ENCODE measurements at regions not wholly inside any gene's neighbourhood (a gene's known extent, or its start where the extent isn't known, plus 50 kb on each side); places are given as distances from the start of the nearest gene placed in this dataset.
A peak's percentile ranks its signal among the peaks of the same experiment; 100 is the strongest.

DNA sequence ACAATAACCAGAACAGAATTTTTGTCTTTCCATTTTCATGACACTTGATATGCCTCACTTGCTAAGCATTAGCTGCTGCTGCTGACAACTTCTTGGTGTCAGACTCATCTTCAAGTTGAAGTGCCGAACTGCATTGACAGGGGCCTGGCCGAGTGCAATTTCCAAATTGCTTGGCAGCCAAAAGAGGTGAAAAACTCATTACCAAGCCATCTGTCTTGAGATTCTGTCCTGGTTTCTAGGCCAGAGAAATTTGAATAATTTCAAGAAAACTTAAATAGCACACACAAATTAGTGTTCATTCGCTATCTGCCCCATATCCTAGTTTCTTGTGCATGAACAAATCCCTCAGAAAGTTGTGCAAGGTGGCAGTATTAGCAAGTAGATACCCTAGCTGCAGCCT lies 165.3 kb upstream of the RASSF8 start:
- no peak for ATAC-seq

GRCh38 chr12:25794571-25794970 lies 163.9 kb upstream of the RASSF8 start:
- Histone ChIP-seq H3K27ac (no peak overlapping the region), H3K4me1 (peaks cover 0 to 8% (median 0%) of the 10 kb centered on the region in 12 donors), H3K36me3 (no peaks in the 10 kb centered on the region), H3K4me3 (no peak overlapping the region), H3K27me3 (no peaks in the 10 kb centered on the region), H3K9me3 (no peaks in the 10 kb centered on the region)
- TF ChIP-seq POLR2A (IDR thresholded peaks at IDR 0.05) = no peak
- TF ChIP-seq CTCF (IDR thresholded peaks at IDR 0.05) = no peak
- intact Hi-C loops (cut with DNase I) = no loop called here
- no peak for DNase-seq
- WGBS, 4 donors = 83 to 87% (median 84%) methylated on average over 3 of the region's 3 CpGs
- no peak for ATAC-seq

More for the DNA sequence above, 165.3 kb upstream of the RASSF8 start:
- 87 to 91% (median 89%) methylated on average over 3 of the region's 3 CpGs for WGBS, 4 donors
- Histone ChIP-seq H3K27ac (no peak overlapping the region), H3K27me3 (no peaks in the 10 kb centered on the region), H3K36me3 (no peaks in the 10 kb centered on the region), H3K9me3 (no peaks in the 10 kb centered on the region), H3K4me3 (no peak overlapping the region), H3K4me1 (peaks cover 0 to 17% (median 0%) of the 10 kb centered on the region in 12 donors)
- no peak for TF ChIP-seq CTCF (IDR thresholded peaks at IDR 0.05)
- no peak for TF ChIP-seq POLR2A (IDR thresholded peaks at IDR 0.05)
- DNase-seq = no peak
- intact Hi-C loops (cut with DNase I) = no loop called here

DNA sequence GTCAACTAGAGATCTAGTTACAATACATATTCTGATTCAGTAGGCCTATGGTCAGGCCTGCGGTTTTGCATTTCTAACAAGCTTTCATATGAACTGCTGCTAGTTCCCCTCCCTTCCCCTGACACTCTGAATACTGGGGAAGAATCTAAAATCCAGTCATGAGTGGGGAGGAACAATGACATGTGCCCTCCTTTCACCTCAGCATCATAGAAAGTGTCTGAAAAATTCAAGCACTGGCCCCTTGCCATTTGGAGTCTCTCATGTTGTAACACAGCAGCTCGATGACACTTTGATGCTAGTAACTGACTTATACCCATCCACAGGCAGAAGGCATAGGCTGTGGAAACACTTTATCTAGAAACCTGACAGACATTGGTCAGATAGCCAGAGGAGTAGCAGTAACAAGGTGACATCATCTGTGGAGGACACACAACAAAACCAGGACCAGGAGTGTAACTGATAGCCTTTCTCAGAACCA lies 161.9 kb upstream of the RASSF8 start:
- no peaks in the 10 kb centered on the region for H3K27me3 ChIP-seq
- 40 to 47% (median 43%) methylated on average over 2 of the region's 2 CpGs for WGBS, 4 donors
- DNase-seq (no peak), ATAC-seq (peak in 3 of 4 donors; percentile 26 to 74 (median 26))
- H3K4me3 ChIP-seq = no peak overlapping the region
- H3K9me3 ChIP-seq = no peaks in the 10 kb centered on the region
- intact Hi-C loops (cut with DNase I) = no loop called here
- H3K27ac ChIP-seq = no peak overlapping the region
- H3K36me3 ChIP-seq = no peaks in the 10 kb centered on the region
- peaks cover 0 to 6% (median 0%) of the 10 kb centered on the region in 12 donors for H3K4me1 ChIP-seq
- no peak for TF ChIP-seq CTCF (IDR thresholded peaks at IDR 0.05)

GRCh38 chr12:25797386-25797785 lies 161.1 kb upstream of the RASSF8 start:
- intact Hi-C loops (cut with DNase I) = no loop called here

More at GRCh38 chr12:25797386-25797785, 161.1 kb upstream of the RASSF8 start:
- Histone ChIP-seq H3K9me3 (no peaks in the 10 kb centered on the region), H3K4me3 (no peak overlapping the region), H3K27ac (no peak overlapping the region), H3K36me3 (no peaks in the 10 kb centered on the region), H3K27me3 (no peaks in the 10 kb centered on the region), H3K4me1 (peaks cover 0 to 7% (median 0%) of the 10 kb centered on the region in 12 donors)
- ATAC-seq = no peak
- 45 to 71% (median 54%) methylated on average over 2 of the region's 2 CpGs for WGBS, 4 donors
- TF ChIP-seq POLR2A (IDR thresholded peaks at IDR 0.05) (no peak), CTCF (IDR thresholded peaks at IDR 0.05) (no peak)
- no peak for DNase-seq

Measured in heart left ventricle (tissue), 16 donors.